Bronchial epithelial cell (primary cell): ENCODE measurements at regions not wholly inside any gene's neighbourhood (a gene's known extent, or its start where the extent isn't known, plus 50 kb on each side); places are given as distances from the start of the nearest gene placed in this dataset.
"Not testable (repeated sequence)": the region's sequence is repeated elsewhere in the genome, so short reads cannot be mapped to it uniquely, and the experiment has no call there.

Source experiments
- DNase-seq: peaks from one replicate; pipeline ENCODE4 v3.0.0-alpha.2; 2010; ENCODE audit warnings: low read depth
- FAIRE-seq: peaks from 2 replicates; lab custom pipeline; 2011; peaks lifted over from hg19 to GRCh38; lab: Jason Lieb, UNC
- H3K27me3 ChIP-seq: 2 replicates; pipeline ENCODE4 v1.5.1; 2011; ENCODE audit warnings: low read length; ENCODE audit not compliant: control insufficient read depth, insufficient read depth
- H3K36me3 ChIP-seq: 2 replicates; pipeline ENCODE4 v1.5.1; 2011; ENCODE audit warnings: low read length; ENCODE audit not compliant: control insufficient read depth, insufficient read depth
- H3K4me3 ChIP-seq: 2 replicates; pipeline ENCODE4 v1.5.1; 2011; ENCODE audit warnings: mild to moderate bottlenecking, low read depth, low read length, control low read depth
- CTCF ChIP-seq: IDR thresholded peaks from 2 replicates; pipeline ENCODE4 v1.5.1; 2011; ENCODE audit warnings: mild to moderate bottlenecking, moderate library complexity, low read length, control low read depth, inconsistent platforms; ENCODE audit not compliant: insufficient read depth, severe bottlenecking

- FAIRE-seq (no peak), DNase-seq (no peak)
- H3K36me3 ChIP-seq = no peaks in the 10 kb centered on the region
- H3K4me3 ChIP-seq = no peak overlapping the region
- TF ChIP-seq CTCF = no peak
- H3K27me3 ChIP-seq = no peaks in the 10 kb centered on the region
These were observed 78.8 kb upstream of the ANKRD1 start for GRCh38 chr10:90999512-91000172.

- Histone ChIP-seq H3K4me3 (no peak overlapping the region), H3K36me3 (no peaks in the 10 kb centered on the region), H3K27me3 (no peaks in the 10 kb centered on the region)
- FAIRE-seq = no peak
- no peak for DNase-seq
- no peak for TF ChIP-seq CTCF
These were observed 79.6 kb upstream of the ANKRD1 start for GRCh38 chr10:91000470-91000869.

- TF ChIP-seq CTCF = no peak
- DNase-seq (no peak), FAIRE-seq (no peak)
- no peak overlapping the region for H3K4me3 ChIP-seq
- no peaks in the 10 kb centered on the region for H3K36me3 ChIP-seq
- no peaks in the 10 kb centered on the region for H3K27me3 ChIP-seq
These were observed 80.1 kb upstream of the ANKRD1 start for GRCh38 chr10:91000985-91001384.

- no peak for FAIRE-seq
These were observed 81.8 kb upstream of the ANKRD1 start for GRCh38 chr10:91002656-91003055.

GRCh38 chr10:91003379-91003778 lies 82.5 kb upstream of the ANKRD1 start:
- H3K27me3 ChIP-seq, DNase-seq, H3K36me3 ChIP-seq, FAIRE-seq, H3K4me3 ChIP-seq: not testable (repeated sequence)

More at GRCh38 chr10:91002656-91003055, 81.8 kb upstream of the ANKRD1 start:
- no peak for TF ChIP-seq CTCF
- no peaks in the 10 kb centered on the region for H3K36me3 ChIP-seq
- no peaks in the 10 kb centered on the region for H3K27me3 ChIP-seq
- DNase-seq = no peak
- H3K4me3 ChIP-seq = no peak overlapping the region

GRCh38 chr10:91005276-91005675 lies 84.4 kb upstream of the ANKRD1 start:
- not testable (repeated sequence) for DNase-seq, H3K27me3 ChIP-seq, H3K4me3 ChIP-seq, H3K36me3 ChIP-seq, FAIRE-seq
